ENCODE measurements at regions not wholly inside any gene's neighbourhood (a gene's known extent, or its start where the extent isn't known, plus 50 kb on each side); places are given as distances from the start of the nearest gene placed in this dataset.

GRCh38 chr10:110409488-110409887 is 88.2 kb upstream of the DUSP5 start:
- ChIA-PET POLR2A (no interaction called here), CTCF (no interaction called here)
- WGBS (ENCODE audit: insufficient coverage), result 94% methylated on average over 3 of the region's 4 CpGs
- Histone ChIP-seq H3K27me3 (replicated peaks in 2 of 5; ENCODE audit: control insufficient read depth in 4 of 5, insufficient read depth in 5 of 5, low read length in 4 of 5) (no peaks in the 10 kb centered on the region), H3K27ac (ENCODE audit: insufficient read depth in 1 of 2, low read depth in 1 of 2, low read length in 2 of 2, poor library complexity in 1 of 2, severe bottlenecking in 2 of 2) (no peak overlapping the region), H3K4me3 (ENCODE audit: control insufficient read depth in 1 of 7, extremely low read depth in 1 of 7, insufficient read depth in 4 of 7, low read depth in 2 of 7, low read length in 6 of 7) (no peak overlapping the region), H3K36me3 (ENCODE audit: control insufficient read depth in 4 of 4, insufficient read depth in 4 of 4, low read length in 3 of 4) (no peaks in the 10 kb centered on the region), H3K4me1 (ENCODE audit: control extremely low read depth in 1 of 4, control insufficient read depth in 4 of 4, insufficient read depth in 4 of 4, low read length in 3 of 4) (peaks cover 3 to 45% (median 14%) of the 10 kb centered on the region in 4 experiments), H3K9me3 (ENCODE audit: control extremely low read depth in 1 of 5, control insufficient read depth in 4 of 5, insufficient read depth in 2 of 5, low read depth in 1 of 5, low read length in 4 of 5) (no peaks in the 10 kb centered on the region)
- DNase-seq, result no peak

GRCh38 chr10:110409926-110410325 is 87.8 kb upstream of the DUSP5 start:
- ChIA-PET POLR2A (no interaction called here), CTCF (no interaction called here)
- no peaks in the 10 kb centered on the region for H3K27me3 ChIP-seq (replicated peaks in 2 of 5; ENCODE audit: control insufficient read depth in 4 of 5, insufficient read depth in 5 of 5, low read length in 4 of 5)
- H3K36me3 ChIP-seq (ENCODE audit: control insufficient read depth in 4 of 4, insufficient read depth in 4 of 4, low read length in 3 of 4), result no peaks in the 10 kb centered on the region
- H3K4me3 ChIP-seq (ENCODE audit: control insufficient read depth in 1 of 7, extremely low read depth in 1 of 7, insufficient read depth in 4 of 7, low read depth in 2 of 7, low read length in 6 of 7), result no peak overlapping the region
- H3K4me1 ChIP-seq (ENCODE audit: control extremely low read depth in 1 of 4, control insufficient read depth in 4 of 4, insufficient read depth in 4 of 4, low read length in 3 of 4), result peaks cover 4 to 45% (median 18%) of the 10 kb centered on the region in 4 experiments
- 100% methylated on average over 1 of the region's 4 CpGs for WGBS (ENCODE audit: insufficient coverage)
- no peaks in the 10 kb centered on the region for H3K9me3 ChIP-seq (ENCODE audit: control extremely low read depth in 1 of 5, control insufficient read depth in 4 of 5, insufficient read depth in 2 of 5, low read depth in 1 of 5, low read length in 4 of 5)
- no peak overlapping the region for H3K27ac ChIP-seq (ENCODE audit: insufficient read depth in 1 of 2, low read depth in 1 of 2, low read length in 2 of 2, poor library complexity in 1 of 2, severe bottlenecking in 2 of 2)
- DNase-seq, result peak in 1 of 3 donors; percentile 39

- peaks cover 9 to 50% (median 24%) of the 10 kb centered on the region in 4 experiments for H3K4me1 ChIP-seq (ENCODE audit: control extremely low read depth in 1 of 4, control insufficient read depth in 4 of 4, insufficient read depth in 4 of 4, low read length in 3 of 4)
- no peak overlapping the region for H3K27ac ChIP-seq (ENCODE audit: insufficient read depth in 1 of 2, low read depth in 1 of 2, low read length in 2 of 2, poor library complexity in 1 of 2, severe bottlenecking in 2 of 2)
- H3K9me3 ChIP-seq (ENCODE audit: control extremely low read depth in 1 of 5, control insufficient read depth in 4 of 5, insufficient read depth in 2 of 5, low read depth in 1 of 5, low read length in 4 of 5), result no peaks in the 10 kb centered on the region
- 87% methylated on average over 10 of the region's 11 CpGs for WGBS (ENCODE audit: insufficient coverage)
- POLR2A ChIA-PET, result no interaction called here
- H3K4me3 ChIP-seq (ENCODE audit: control insufficient read depth in 1 of 7, extremely low read depth in 1 of 7, insufficient read depth in 4 of 7, low read depth in 2 of 7, low read length in 6 of 7), result no peak overlapping the region
- DNase-seq, result no peak
- no peaks in the 10 kb centered on the region for H3K27me3 ChIP-seq (replicated peaks in 2 of 5; ENCODE audit: control insufficient read depth in 4 of 5, insufficient read depth in 5 of 5, low read length in 4 of 5)
- CTCF ChIA-PET, result interaction anchor here (1.1 to 1.7 kb wide), 2 partner anchors 29 to 57 kb away, joined by 3 to 6 read pairs; no protein-coding TSS in a partner anchor
- H3K36me3 ChIP-seq (ENCODE audit: control insufficient read depth in 4 of 4, insufficient read depth in 4 of 4, low read length in 3 of 4), result no peaks in the 10 kb centered on the region
Measured at GRCh38 chr10:110410329-110411046, 87.2 kb upstream of the DUSP5 start.

- Histone ChIP-seq H3K9me3 (ENCODE audit: control extremely low read depth in 1 of 5, control insufficient read depth in 4 of 5, insufficient read depth in 2 of 5, low read depth in 1 of 5, low read length in 4 of 5) (no peaks in the 10 kb centered on the region), H3K27me3 (replicated peaks in 2 of 5; ENCODE audit: control insufficient read depth in 4 of 5, insufficient read depth in 5 of 5, low read length in 4 of 5) (no peaks in the 10 kb centered on the region), H3K4me3 (ENCODE audit: control insufficient read depth in 1 of 7, extremely low read depth in 1 of 7, insufficient read depth in 4 of 7, low read depth in 2 of 7, low read length in 6 of 7) (no peak overlapping the region), H3K27ac (ENCODE audit: insufficient read depth in 1 of 2, low read depth in 1 of 2, low read length in 2 of 2, poor library complexity in 1 of 2, severe bottlenecking in 2 of 2) (no peak overlapping the region), H3K36me3 (ENCODE audit: control insufficient read depth in 4 of 4, insufficient read depth in 4 of 4, low read length in 3 of 4) (no peaks in the 10 kb centered on the region), H3K4me1 (ENCODE audit: control extremely low read depth in 1 of 4, control insufficient read depth in 4 of 4, insufficient read depth in 4 of 4, low read length in 3 of 4) (peaks cover 15 to 56% (median 29%) of the 10 kb centered on the region in 4 experiments)
- 94% methylated on average over 7 of the region's 9 CpGs for WGBS (ENCODE audit: insufficient coverage)
- POLR2A ChIA-PET, result no interaction called here
- peak in 1 of 3 donors; percentile 42 for DNase-seq
- CTCF ChIA-PET, result interaction anchor here (0.7 to 1.7 kb wide), 4 partner anchors 9 to 57 kb away, joined by 3 to 8 read pairs (median 4); no protein-coding TSS in a partner anchor
Measured at GRCh38 chr10:110411047-110411410, 86.7 kb upstream of the DUSP5 start.

GRCh38 chr10:110413049-110413783 is 84.5 kb upstream of the DUSP5 start:
- POLR2A ChIA-PET, result no interaction called here
- Histone ChIP-seq H3K4me1 (ENCODE audit: control extremely low read depth in 1 of 4, control insufficient read depth in 4 of 4, insufficient read depth in 4 of 4, low read length in 3 of 4) (peaks cover 18 to 66% (median 37%) of the 10 kb centered on the region in 4 experiments), H3K27me3 (replicated peaks in 2 of 5; ENCODE audit: control insufficient read depth in 4 of 5, insufficient read depth in 5 of 5, low read length in 4 of 5) (no peaks in the 10 kb centered on the region), H3K9me3 (ENCODE audit: control extremely low read depth in 1 of 5, control insufficient read depth in 4 of 5, insufficient read depth in 2 of 5, low read depth in 1 of 5, low read length in 4 of 5) (peaks cover 0 to 7% (median 0%) of the 10 kb centered on the region in 5 experiments), H3K4me3 (ENCODE audit: control insufficient read depth in 1 of 7, extremely low read depth in 1 of 7, insufficient read depth in 4 of 7, low read depth in 2 of 7, low read length in 6 of 7) (no peak overlapping the region), H3K36me3 (ENCODE audit: control insufficient read depth in 4 of 4, insufficient read depth in 4 of 4, low read length in 3 of 4) (no peaks in the 10 kb centered on the region), H3K27ac (ENCODE audit: insufficient read depth in 1 of 2, low read depth in 1 of 2, low read length in 2 of 2, poor library complexity in 1 of 2, severe bottlenecking in 2 of 2) (no peak overlapping the region)
- CTCF ChIA-PET, result interaction anchor here (1.2 to 1.5 kb wide), 2 partner anchors 11 to 12 kb away, joined by 3 to 5 read pairs; no protein-coding TSS in a partner anchor
- no CpG with 5 or more reads among the region's 2 CpGs for WGBS (ENCODE audit: insufficient coverage)
- DNase-seq, result peak in 1 of 3 donors; percentile 32

- WGBS (ENCODE audit: insufficient coverage), result 74% methylated on average over 11 of the region's 11 CpGs
- H3K27ac ChIP-seq (ENCODE audit: insufficient read depth in 1 of 2, low read depth in 1 of 2, low read length in 2 of 2, poor library complexity in 1 of 2, severe bottlenecking in 2 of 2), result peak overlapping the region; percentile 42 to 71
- CTCF ChIA-PET, result interaction anchor here (0.6 to 2.0 kb wide), 3 partner anchors 9 to 15 kb away, joined by 3 to 6 read pairs (median 5); no protein-coding TSS in a partner anchor
Measured at GRCh38 chr10:110413903-110414547, 83.7 kb upstream of the DUSP5 start.

More at GRCh38 chr10:110413903-110414547, 83.7 kb upstream of the DUSP5 start:
- DNase-seq, result peak in 1 of 3 donors; percentile 37
- Histone ChIP-seq H3K4me1 (ENCODE audit: control extremely low read depth in 1 of 4, control insufficient read depth in 4 of 4, insufficient read depth in 4 of 4, low read length in 3 of 4) (peaks cover 18 to 64% (median 37%) of the 10 kb centered on the region in 4 experiments), H3K27me3 (replicated peaks in 2 of 5; ENCODE audit: control insufficient read depth in 4 of 5, insufficient read depth in 5 of 5, low read length in 4 of 5) (no peaks in the 10 kb centered on the region), H3K4me3 (ENCODE audit: control insufficient read depth in 1 of 7, extremely low read depth in 1 of 7, insufficient read depth in 4 of 7, low read depth in 2 of 7, low read length in 6 of 7) (no peak overlapping the region), H3K36me3 (ENCODE audit: control insufficient read depth in 4 of 4, insufficient read depth in 4 of 4, low read length in 3 of 4) (no peaks in the 10 kb centered on the region), H3K9me3 (ENCODE audit: control extremely low read depth in 1 of 5, control insufficient read depth in 4 of 5, insufficient read depth in 2 of 5, low read depth in 1 of 5, low read length in 4 of 5) (peaks cover 0 to 7% (median 0%) of the 10 kb centered on the region in 5 experiments)
- POLR2A ChIA-PET, result no interaction called here

All from common myeloid progenitor, CD34-positive (primary cell).